Neural progenitor cell (in vitro differentiated cells): ENCODE measurements at regions not wholly inside any gene's neighbourhood (a gene's known extent, or its start where the extent isn't known, plus 50 kb on each side); places are given as distances from the start of the nearest gene placed in this dataset.

Experiments
- EZH2 ChIP-seq: fragments of 200-600 bp; sonication (generic); IDR thresholded peaks from 2 replicates; pipeline ENCODE4 v1.6.1; 2017; ENCODE audit warnings: antibody characterized with exemption, mild to moderate bottlenecking, moderate library complexity
- EZH2phosphoT487 ChIP-seq: fragments of 200-600 bp; sonication (generic); IDR thresholded peaks from 2 replicates; pipeline ENCODE4 v1.6.1; 2017; ENCODE audit warnings: antibody characterized with exemption

DNA sequence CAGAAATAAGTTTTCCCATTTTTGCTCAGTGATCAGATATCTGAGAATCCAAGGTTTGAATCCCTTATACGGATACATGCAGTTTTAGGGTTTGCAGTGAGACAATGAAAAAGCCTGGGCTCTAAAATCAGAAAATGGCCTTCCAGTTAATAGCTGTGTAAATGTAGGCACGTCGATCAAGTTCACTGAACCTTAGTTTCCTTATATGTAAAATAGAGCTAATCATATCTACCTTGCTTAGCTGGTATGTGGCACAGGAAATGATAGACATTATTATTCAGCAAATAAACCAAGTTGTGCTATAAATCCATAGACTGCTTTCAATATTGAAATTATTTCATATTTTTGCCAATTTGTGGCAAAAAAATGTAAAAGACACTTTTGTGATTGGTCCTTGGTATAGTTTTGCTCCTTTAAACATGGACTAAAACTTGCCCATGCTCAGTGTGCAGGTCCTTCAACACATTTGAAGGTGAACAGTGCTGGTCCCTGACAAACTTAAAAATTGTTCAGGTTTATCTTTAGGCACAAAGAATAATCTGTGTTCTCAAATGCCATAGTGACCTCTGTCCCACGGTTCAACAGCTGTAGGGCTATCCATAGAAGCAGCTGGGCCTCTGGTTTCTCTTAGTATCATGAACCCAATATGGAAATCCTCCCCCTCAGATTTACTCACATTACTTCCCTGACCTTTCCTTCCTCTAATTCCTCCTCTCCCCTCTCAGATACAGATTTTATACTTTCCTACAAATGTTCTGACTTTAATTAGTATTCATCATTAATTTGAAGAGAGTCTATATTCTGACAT, 51.0 kb downstream of the CCDC54 start:
- TF ChIP-seq EZH2 (no peak), EZH2phosphoT487 (no peak)
